CD4-positive, alpha-beta T cell (primary cell): ENCODE measurements at regions not wholly inside any gene's neighbourhood (a gene's known extent, or its start where the extent isn't known, plus 50 kb on each side); places are given as distances from the start of the nearest gene placed in this dataset.

Experiments used
- ATAC-seq: fragments of 200-7000 bp; cut with Tn5 transposase; one replicate; pipeline ENCODE4 v1.10.0; 2022; ENCODE audit warnings: mild to moderate bottlenecking; ENCODE audit not compliant: poor library complexity
- CTCF ChIA-PET: fragments of 350-600 bp; sonication (Branson Sonifier 250); formaldehyde crosslinking; loops from one replicate; lab custom pipeline; 2021; ENCODE audit warnings: antibody characterized with exemption, inconsistent platforms; lab: Charles Lee
- POLR2A ChIA-PET: fragments of 350-600 bp; sonication (Branson Sonifier 250); formaldehyde crosslinking; loops from one replicate; lab custom pipeline; 2021; ENCODE audit warnings: antibody characterized with exemption, inconsistent platforms; lab: Charles Lee
- DNase-seq, 14 experiments: peaks; one replicate each; pipeline ENCODE4 v3.0.0-alpha.2; 2013 to 2020; ENCODE audit warnings: mixed read lengths in 2 of 14
- H3K27ac ChIP-seq, 2 donors: one replicate each; pipeline versions ENCODE4 v1.5.1 to v1.7.0; 2013; ENCODE audit warnings: low read length in 2 of 2, low read depth in 1 of 2, mild to moderate bottlenecking in 1 of 2
- H3K27me3 ChIP-seq, 2 experiments: 1 replicate in 1 of 2; 2 replicates in 1 of 2; pipeline versions ENCODE4 v1.6.1 to v1.7.0; 2013; ENCODE audit warnings: low read length in 2 of 2, control low read depth in 1 of 2, mild to moderate bottlenecking in 1 of 2, moderate library complexity in 1 of 2; ENCODE audit not compliant: insufficient read depth in 2 of 2, control insufficient read depth in 1 of 2
- H3K36me3 ChIP-seq: one replicate; pipeline ENCODE4 v1.6.1; 2013; ENCODE audit warnings: low read length, control low read depth; ENCODE audit not compliant: insufficient read depth
- H3K4me1 ChIP-seq: one replicate; pipeline ENCODE4 v1.6.1; 2013; ENCODE audit warnings: low read length, control low read depth; ENCODE audit not compliant: insufficient read depth
- H3K4me3 ChIP-seq: one replicate; pipeline ENCODE4 v1.5.1; 2013; ENCODE audit warnings: mild to moderate bottlenecking, low read length, moderate library complexity
- H3K9me3 ChIP-seq, 2 experiments: 1 replicate in 1 of 2; 2 replicates in 1 of 2; pipeline versions ENCODE4 v1.6.1 to v1.7.0; 2013; ENCODE audit warnings: low read length in 2 of 2, mild to moderate bottlenecking in 2 of 2, control low read depth in 1 of 2, moderate library complexity in 1 of 2; ENCODE audit not compliant: control insufficient read depth in 1 of 2, insufficient read depth in 1 of 2
- H3K27ac Mint-ChIP-seq: one replicate; pipeline ENCODE4 v1.8.0; 2020; ENCODE audit warnings: mixed read lengths
- H3K27me3 Mint-ChIP-seq: one replicate; pipeline ENCODE4 v1.8.0; 2021; ENCODE audit warnings: mixed read lengths
- H3K36me3 Mint-ChIP-seq: one replicate; pipeline ENCODE4 v1.8.0; 2021; ENCODE audit warnings: low read depth, mixed read lengths
- H3K4me1 Mint-ChIP-seq: one replicate; pipeline ENCODE4 v1.8.0; 2021; ENCODE audit warnings: low read depth, mixed read lengths
- H3K4me3 Mint-ChIP-seq: one replicate; pipeline ENCODE4 v1.8.0; 2020; ENCODE audit warnings: mild to moderate bottlenecking, mixed read lengths
- H3K9me3 Mint-ChIP-seq: one replicate; pipeline ENCODE4 v1.8.0; 2020; ENCODE audit warnings: mixed read lengths
- CTCF ChIP-seq: fragments of 200-600 bp; IDR thresholded peaks from one replicate; pipeline ENCODE4 v1.8.0; 2022; ENCODE audit warnings: antibody characterized with exemption, mild to moderate bottlenecking
- intact Hi-C, 2 experiments: fragments of 100-400 bp; cut with DNase I in 1 of 2; cut with micrococcal nuclease in 1 of 2; formaldehyde crosslinking; loops; one replicate each; pipeline versions ENCODE4 v1.15.1 to v1.9.0; 2023 to 2025; cut with DNase I, micrococcal nuclease

- Mint-ChIP-seq H3K4me1 (no peaks in the 10 kb centered on the region), H3K9me3 (no peaks in the 10 kb centered on the region), H3K4me3 (no peak overlapping the region), H3K36me3 (no peaks in the 10 kb centered on the region), H3K27ac (no peak overlapping the region), H3K27me3 (no peaks in the 10 kb centered on the region)
- no peaks in the 10 kb centered on the region for H3K4me1 ChIP-seq
- no peak overlapping the region for H3K4me3 ChIP-seq
- ATAC-seq (no peak), DNase-seq (no peak)
- POLR2A ChIA-PET, result no interaction called here
- TF ChIP-seq CTCF, result no peak
- H3K27me3 ChIP-seq, result peaks cover 0 to 6% of the 10 kb centered on the region in 2 experiments
- intact Hi-C loops, result no loop called here
- H3K36me3 ChIP-seq, result no peaks in the 10 kb centered on the region
- no peak overlapping the region for H3K27ac ChIP-seq
- peaks cover 0 to 3% of the 10 kb centered on the region in 2 experiments for H3K9me3 ChIP-seq
- CTCF ChIA-PET, result no interaction called here
Measured at GRCh38 chrX:37956223-37956622, 50.1 kb upstream of the SYTL5 start.
